Muscle of leg (tissue), 3 donors: ENCODE measurements at regions not wholly inside any gene's neighbourhood (a gene's known extent, or its start where the extent isn't known, plus 50 kb on each side); places are given as distances from the start of the nearest gene placed in this dataset.

Experiments
- DNase-seq: peaks from one replicate; pipeline ENCODE4 v3.0.0; 2013
- H3K27ac ChIP-seq: one replicate; pipeline ENCODE4 v1.5.1; 2013; ENCODE audit warnings: mild to moderate bottlenecking, low read length, control low read depth
- H3K27me3 ChIP-seq: one replicate; pipeline ENCODE4 v1.6.1; 2013; ENCODE audit warnings: low read length; ENCODE audit not compliant: control insufficient read depth, insufficient read depth
- H3K36me3 ChIP-seq: one replicate; pipeline ENCODE4 v1.6.1; 2013; ENCODE audit warnings: low read length; ENCODE audit not compliant: control insufficient read depth, insufficient read depth
- H3K4me1 ChIP-seq: one replicate; pipeline ENCODE4 v1.6.1; 2013; ENCODE audit warnings: low read length; ENCODE audit not compliant: control insufficient read depth, insufficient read depth
- H3K4me3 ChIP-seq: one replicate; pipeline ENCODE4 v1.5.1; 2013; ENCODE audit warnings: low read length, control low read depth
- H3K9me3 ChIP-seq: replicated peaks from 2 replicates; pipeline ENCODE4 v1.6.1; 2013; ENCODE audit warnings: low read depth, low read length; ENCODE audit not compliant: control insufficient read depth
- WGBS: methylation state at CpG from one replicate; pipeline ENCODE4 v1.1.5; 2013; ENCODE audit warnings: missing lambda C conversion rate; ENCODE audit not compliant: insufficient coverage; 5-methylcytosine and 5-hydroxymethylcytosine counted together

GRCh38 chr7:109178342-109178741 is 608.7 kb downstream of the DNAJB9 start:
- Histone ChIP-seq H3K36me3 (no peaks in the 10 kb centered on the region), H3K27ac (no peak overlapping the region), H3K9me3 (no peaks in the 10 kb centered on the region), H3K4me1 (no peaks in the 10 kb centered on the region), H3K27me3 (no peaks in the 10 kb centered on the region), H3K4me3 (no peak overlapping the region)
- no CpG with 5 or more reads among the region's 2 CpGs for WGBS
- no peak for DNase-seq

GRCh38 chr7:109179601-109180000 is 609.9 kb downstream of the DNAJB9 start:
- no peak overlapping the region for H3K27ac ChIP-seq
- H3K4me3 ChIP-seq, result no peak overlapping the region
- no peaks in the 10 kb centered on the region for H3K27me3 ChIP-seq
- H3K9me3 ChIP-seq, result no peaks in the 10 kb centered on the region
- no peaks in the 10 kb centered on the region for H3K4me1 ChIP-seq
- DNase-seq, result peak; percentile 10
- 80% methylated on average over 2 of the region's 3 CpGs for WGBS
- H3K36me3 ChIP-seq, result no peaks in the 10 kb centered on the region

GRCh38 chr7:109190766-109191398 is 621.2 kb downstream of the DNAJB9 start:
- no peaks in the 10 kb centered on the region for H3K4me1 ChIP-seq
- no peak overlapping the region for H3K27ac ChIP-seq
- no peaks in the 10 kb centered on the region for H3K27me3 ChIP-seq
- H3K4me3 ChIP-seq, result no peak overlapping the region
- H3K36me3 ChIP-seq, result no peaks in the 10 kb centered on the region
- no peak for DNase-seq
- no CpG with 5 or more reads among the region's 2 CpGs for WGBS
- H3K9me3 ChIP-seq, result no peaks in the 10 kb centered on the region

- WGBS, result no CpG with 5 or more reads among the region's 2 CpGs
- no peaks in the 10 kb centered on the region for H3K4me1 ChIP-seq
- no peaks in the 10 kb centered on the region for H3K27me3 ChIP-seq
- no peak for DNase-seq
- H3K9me3 ChIP-seq, result no peaks in the 10 kb centered on the region
- H3K4me3 ChIP-seq, result no peak overlapping the region
- H3K36me3 ChIP-seq, result no peaks in the 10 kb centered on the region
- H3K27ac ChIP-seq, result no peak overlapping the region
These were observed 636.5 kb downstream of the DNAJB9 start for GRCh38 chr7:109206196-109206595.

- no peak overlapping the region for H3K27ac ChIP-seq
- H3K4me1 ChIP-seq, result no peaks in the 10 kb centered on the region
- WGBS, result 78% methylated on average over 3 of the region's 3 CpGs
- no peaks in the 10 kb centered on the region for H3K9me3 ChIP-seq
- no peaks in the 10 kb centered on the region for H3K27me3 ChIP-seq
- DNase-seq, result peak; percentile 12
- H3K36me3 ChIP-seq, result no peaks in the 10 kb centered on the region
- no peak overlapping the region for H3K4me3 ChIP-seq
These were observed 643.4 kb downstream of the DNAJB9 start for GRCh38 chr7:109213081-109213480.

GRCh38 chr7:109215341-109215740 is 645.7 kb downstream of the DNAJB9 start:
- Histone ChIP-seq H3K27me3 (no peaks in the 10 kb centered on the region), H3K36me3 (no peaks in the 10 kb centered on the region), H3K4me1 (no peaks in the 10 kb centered on the region), H3K9me3 (no peaks in the 10 kb centered on the region), H3K27ac (no peak overlapping the region), H3K4me3 (no peak overlapping the region)
- WGBS, result 69% methylated on average over 3 of the region's 3 CpGs
- no peak for DNase-seq

- 80% methylated on average over 1 of the region's 2 CpGs for WGBS
- Histone ChIP-seq H3K27me3 (no peaks in the 10 kb centered on the region), H3K4me3 (no peak overlapping the region), H3K36me3 (no peaks in the 10 kb centered on the region), H3K9me3 (no peaks in the 10 kb centered on the region), H3K27ac (no peak overlapping the region), H3K4me1 (no peaks in the 10 kb centered on the region)
- DNase-seq, result peak; percentile 34
These were observed 654.4 kb downstream of the DNAJB9 start for GRCh38 chr7:109224100-109224499.

- WGBS, result no CpG with 5 or more reads among the region's 1 CpG
- H3K4me3 ChIP-seq, result no peak overlapping the region
- DNase-seq, result no peak
- no peaks in the 10 kb centered on the region for H3K9me3 ChIP-seq
- no peaks in the 10 kb centered on the region for H3K4me1 ChIP-seq
- H3K36me3 ChIP-seq, result no peaks in the 10 kb centered on the region
- no peak overlapping the region for H3K27ac ChIP-seq
- no peaks in the 10 kb centered on the region for H3K27me3 ChIP-seq
These were observed 657.0 kb downstream of the DNAJB9 start for GRCh38 chr7:109226699-109227098.

GRCh38 chr7:109235316-109235715 is 665.6 kb downstream of the DNAJB9 start:
- H3K27me3 ChIP-seq, result no peaks in the 10 kb centered on the region
- no peak for DNase-seq
- no peaks in the 10 kb centered on the region for H3K36me3 ChIP-seq
- no peak overlapping the region for H3K4me3 ChIP-seq
- H3K4me1 ChIP-seq, result no peaks in the 10 kb centered on the region
- H3K27ac ChIP-seq, result no peak overlapping the region
- no peaks in the 10 kb centered on the region for H3K9me3 ChIP-seq
- no CpG with 5 or more reads among the region's 2 CpGs for WGBS

GRCh38 chr7:109246330-109247077 is 676.8 kb downstream of the DNAJB9 start:
- Histone ChIP-seq H3K36me3 (no peaks in the 10 kb centered on the region), H3K4me1 (peaks cover 4% of the 10 kb centered on the region), H3K4me3 (no peak overlapping the region), H3K9me3 (no peaks in the 10 kb centered on the region), H3K27ac (no peak overlapping the region), H3K27me3 (no peaks in the 10 kb centered on the region)
- WGBS, result 73% methylated on average over 3 of the region's 10 CpGs
- peak; percentile 46 for DNase-seq
